IMR-90 (cell line): ENCODE measurements at regions not wholly inside any gene's neighbourhood (a gene's known extent, or its start where the extent isn't known, plus 50 kb on each side); places are given as distances from the start of the nearest gene placed in this dataset.
"Not testable (repeated sequence)": the region's sequence is repeated elsewhere in the genome, so short reads cannot be mapped to it uniquely, and the experiment has no call there.

Experiments used
- ATAC-seq: fragments of 200-7000 bp; cut with Tn5 transposase; 2 replicates; pipeline ENCODE4 v1.9.1; 2020; ENCODE audit warnings: low read depth, mild to moderate bottlenecking, moderate library complexity
- BruUV-seq: library from RNA; stranded (reverse); fragments of 400-500 nt; replicated peaks from 2 replicates; lab custom pipeline; 2021; lab: Mats Ljungman, UMichigan
- CTCF ChIA-PET: fragments of 300-600 bp; formaldehyde crosslinking; extraction: SDS; loops from one replicate; lab custom pipeline; 2021; ENCODE audit warnings: antibody characterized with exemption; lab: Yijun Ruan, JAX
- POLR2A ChIA-PET: fragments of 300-600 bp; sonication (Branson Sonifier 250); formaldehyde crosslinking; loops from one replicate; lab custom pipeline; 2022; ENCODE audit warnings: antibody characterized with exemption; ENCODE audit not compliant: unreplicated experiment; lab: Charles Lee
- DNase-seq: peaks from one replicate; pipeline ENCODE4 v3.0.0; 2013
- H2AFZ ChIP-seq: replicated peaks from 2 replicates; pipeline ENCODE3; 2013; ENCODE audit warnings: low read length, mild to moderate bottlenecking; ENCODE audit not compliant: poor library complexity
- H2AK5ac ChIP-seq: 2 replicates; pipeline ENCODE4 v1.6.1; 2013; ENCODE audit warnings: low read depth, low read length, inconsistent platforms
- H2AK9ac ChIP-seq: replicated peaks from 2 replicates; pipeline ENCODE3; 2013; ENCODE audit warnings: mild to moderate bottlenecking, low read depth, low read length, moderate library complexity; ENCODE audit not compliant: poor library complexity
- H2BK120ac ChIP-seq: 2 replicates; pipeline ENCODE4 v1.6.1; 2013; ENCODE audit warnings: low read depth, low read length, inconsistent platforms
- H2BK15ac ChIP-seq: 3 replicates; pipeline ENCODE4 v1.6.1; 2013; ENCODE audit warnings: low read depth, low read length, inconsistent platforms
- H2BK20ac ChIP-seq: 2 replicates; pipeline ENCODE4 v1.6.1; 2013; ENCODE audit warnings: low read depth, mild to moderate bottlenecking, inconsistent platforms, low read length, moderate library complexity
- H2BK5ac ChIP-seq: 2 replicates; pipeline ENCODE4 v1.6.1; 2013; ENCODE audit warnings: mild to moderate bottlenecking, low read depth, low read length, inconsistent platforms; ENCODE audit not compliant: poor library complexity, severe bottlenecking
- H3K14ac ChIP-seq: replicated peaks from 2 replicates; pipeline ENCODE4 v1.6.1; 2013; ENCODE audit warnings: low read depth, low read length, inconsistent platforms
- H3K18ac ChIP-seq: 2 replicates; pipeline ENCODE4 v1.6.1; 2013; ENCODE audit warnings: low read depth, low read length, control low read depth
- H3K23ac ChIP-seq: 2 replicates; pipeline ENCODE4 v1.6.1; 2013; ENCODE audit warnings: low read depth, low read length, inconsistent platforms
- H3K27ac ChIP-seq: 2 replicates; pipeline ENCODE4 v1.5.1; 2013; ENCODE audit warnings: mild to moderate bottlenecking, control low read depth, low read length; ENCODE audit not compliant: insufficient read depth
- H3K27me3 ChIP-seq: 2 replicates; pipeline ENCODE4 v1.6.1; 2013; ENCODE audit warnings: low read length; ENCODE audit not compliant: control insufficient read depth, insufficient read depth
- H3K36me3 ChIP-seq: 2 replicates; pipeline ENCODE4 v1.6.1; 2013; ENCODE audit warnings: low read length, mixed read lengths; ENCODE audit not compliant: control insufficient read depth, insufficient read depth
- H3K4ac ChIP-seq: 2 replicates; pipeline ENCODE4 v1.6.1; 2013; ENCODE audit warnings: low read depth, low read length, inconsistent platforms
- H3K4me1 ChIP-seq: 2 replicates; pipeline ENCODE4 v1.6.1; 2013; ENCODE audit warnings: low read length, mixed read lengths; ENCODE audit not compliant: control insufficient read depth, insufficient read depth
- H3K4me2 ChIP-seq: 2 replicates; pipeline ENCODE4 v1.6.1; 2013; ENCODE audit warnings: low read depth, mild to moderate bottlenecking, control low read depth, low read length, moderate library complexity
- H3K4me3 ChIP-seq: 2 replicates; pipeline ENCODE4 v1.5.1; 2013; ENCODE audit warnings: low read depth, mild to moderate bottlenecking, control low read depth, low read length, moderate library complexity; ENCODE audit not compliant: insufficient read depth
- H3K56ac ChIP-seq: 2 replicates; pipeline ENCODE4 v1.6.1; 2013; ENCODE audit warnings: low read length, inconsistent platforms; ENCODE audit not compliant: insufficient read depth; ENCODE audit errors: extremely low read depth
- H3K79me1 ChIP-seq, 2 experiments: 2 replicates each; pipeline ENCODE4 v1.6.1; 2013; ENCODE audit warnings: low read length in 2 of 2, inconsistent platforms in 1 of 2, low read depth in 1 of 2
- H3K9ac ChIP-seq: 2 replicates; pipeline ENCODE4 v1.6.1; 2013; ENCODE audit warnings: low read depth, low read length, control low read depth
- H3K9me1 ChIP-seq: 2 replicates; pipeline ENCODE4 v1.6.1; 2013; ENCODE audit warnings: low read length, inconsistent platforms; ENCODE audit not compliant: insufficient read depth
- H3K9me3 ChIP-seq: 2 replicates; pipeline ENCODE4 v1.6.1; 2013; ENCODE audit warnings: low read length; ENCODE audit not compliant: control insufficient read depth, insufficient read depth
- H4K20me1 ChIP-seq: 2 replicates; pipeline ENCODE4 v1.6.1; 2013; ENCODE audit warnings: low read length, inconsistent platforms; ENCODE audit not compliant: insufficient read depth
- H4K5ac ChIP-seq: 2 replicates; pipeline ENCODE4 v1.6.1; 2013; ENCODE audit warnings: mild to moderate bottlenecking, low read depth, low read length, control low read depth
- H4K8ac ChIP-seq, 2 experiments: 2 replicates each; pipeline ENCODE4 v1.6.1; 2013; ENCODE audit warnings: low read depth in 2 of 2, low read length in 2 of 2, control low read depth in 1 of 2, inconsistent platforms in 1 of 2
- H4K91ac ChIP-seq: 2 replicates; pipeline ENCODE4 v1.6.1; 2013; ENCODE audit warnings: low read depth, low read length, inconsistent platforms; ENCODE audit not compliant: insufficient read depth
- CTCF ChIP-seq: conservative IDR thresholded peaks from 2 replicates; pipeline ENCODE4 v1.5.1; 2012; ENCODE audit warnings: mild to moderate bottlenecking, low read depth, low read length, improper control_type of control experiment
- WGBS, 2 experiments: methylation state at CpG; one replicate each; pipeline versions ENCODE4 v1.1.5 to v1.1.7; 2013; ENCODE audit warnings: missing lambda C conversion rate in 2 of 2; ENCODE audit not compliant: insufficient read length in 1 of 2; ENCODE audit errors: extremely low coverage in 2 of 2; 5-methylcytosine and 5-hydroxymethylcytosine counted together
- dilution Hi-C: fragments of 300-500 bp; cut with HindIII; formaldehyde crosslinking; loops from one replicate; pipeline ENCODE4 v1.14.3; 2018; ENCODE audit warnings: low sequenced_read_pairs; ENCODE audit not compliant: unreplicated experiment
- in situ Hi-C: fragments of 300-500 bp; cut with MboI; formaldehyde crosslinking; loops from 3 replicates; pipeline ENCODE4 v1.14.3; 2019; ENCODE audit warnings: low sequenced_read_pairs, inconsistent platforms, mixed read lengths
- intact Hi-C: fragments of 100-400 bp; cut with micrococcal nuclease; formaldehyde crosslinking; loops from 2 replicates; pipeline ENCODE4 v1.10.0; 2022

- H3K36me3 ChIP-seq, H3K9ac ChIP-seq, H3K4me2 ChIP-seq, H3K27ac ChIP-seq, H4K5ac ChIP-seq, BruUV-seq, H3K23ac ChIP-seq, H3K79me1 ChIP-seq, dilution Hi-C loops, H3K4me1 ChIP-seq, H2AK5ac ChIP-seq, H2AFZ ChIP-seq, POLR2A ChIA-PET, H2AK9ac ChIP-seq, H3K4ac ChIP-seq, H3K4me3 ChIP-seq, H3K9me3 ChIP-seq, H3K18ac ChIP-seq, H3K9me1 ChIP-seq, H2BK15ac ChIP-seq, H3K56ac ChIP-seq, H4K8ac ChIP-seq, H2BK120ac ChIP-seq, H4K91ac ChIP-seq, H2BK20ac ChIP-seq, CTCF ChIA-PET, DNase-seq, H2BK5ac ChIP-seq, H4K20me1 ChIP-seq, H3K14ac ChIP-seq, H3K27me3 ChIP-seq, intact Hi-C loops: not testable (repeated sequence)
- in situ Hi-C loops = loop anchor here (25.0 kb wide), 1 partner anchor 228 kb away; the partner anchor contains the start of gene NHP2
- TF ChIP-seq CTCF = 0 out of 2 replicates have a peak, but pooled peaks have one; percentile 11
- ATAC-seq = peak; percentile 78; the same call in 1 of the 2 replicates
Measured at GRCh38 chr5:177934233-177934632, 61.8 kb downstream of the PROP1 start.

- H3K9me3 ChIP-seq, H3K79me1 ChIP-seq, DNase-seq, H3K36me3 ChIP-seq, H3K4me1 ChIP-seq, H3K9ac ChIP-seq, H2BK20ac ChIP-seq, H3K4ac ChIP-seq, H2BK15ac ChIP-seq, H3K18ac ChIP-seq, H3K9me1 ChIP-seq, H2BK120ac ChIP-seq, BruUV-seq, H4K91ac ChIP-seq, H3K56ac ChIP-seq, intact Hi-C loops, H4K8ac ChIP-seq, H3K27ac ChIP-seq, H2BK5ac ChIP-seq, CTCF ChIA-PET, POLR2A ChIA-PET, H2AK9ac ChIP-seq, H4K5ac ChIP-seq, H3K27me3 ChIP-seq, H3K4me2 ChIP-seq, H3K23ac ChIP-seq, H3K4me3 ChIP-seq, H2AK5ac ChIP-seq, H2AFZ ChIP-seq, H4K20me1 ChIP-seq, H3K14ac ChIP-seq, dilution Hi-C loops: not testable (repeated sequence)
- no CpG with 5 or more reads among the region's 19 CpGs for WGBS, 2 experiments
- in situ Hi-C loops = loop anchor here (25.0 kb wide), 1 partner anchor 232 kb away; the partner anchor contains the start of gene NHP2
- ATAC-seq = peak; percentile 35; the same call in 1 of the 2 replicates
Measured at GRCh38 chr5:177930269-177931022, 65.6 kb downstream of the PROP1 start.
